Renal pelvis (tissue), 1 donor: ENCODE measurements at regions not wholly inside any gene's neighbourhood (a gene's known extent, or its start where the extent isn't known, plus 50 kb on each side); places are given as distances from the start of the nearest gene placed in this dataset.
"Not testable (repeated sequence)": the region's sequence is repeated elsewhere in the genome, so short reads cannot be mapped to it uniquely, and the experiment has no call there.

Source experiments
- DNase-seq: peaks from one replicate; pipeline ENCODE4 v3.0.0-alpha.2; 2013

DNA sequence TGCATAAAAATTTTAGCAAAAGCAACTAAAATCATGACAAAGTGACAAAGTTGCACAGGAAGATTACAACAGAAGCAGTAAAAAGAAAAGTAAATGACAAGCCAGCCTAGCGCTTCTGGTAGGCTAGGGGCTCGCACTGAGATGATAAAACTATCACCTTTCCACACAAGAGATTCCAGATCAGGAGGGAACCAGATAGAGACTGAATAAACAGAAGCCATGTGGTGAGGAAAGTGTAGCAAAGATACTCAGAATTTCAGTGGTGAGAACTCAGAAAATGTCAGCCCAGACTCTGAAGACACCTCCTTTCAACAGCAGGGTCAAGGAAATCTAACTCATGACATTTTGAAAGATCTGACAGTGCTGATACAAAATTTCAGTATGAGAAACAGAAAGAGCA, 77.4 kb upstream of the DNAJC10 start:
- DNase-seq = no peak

GRCh38 chr2:182639971-182640370, 76.1 kb upstream of the DNAJC10 start:
- no peak for DNase-seq

DNA sequence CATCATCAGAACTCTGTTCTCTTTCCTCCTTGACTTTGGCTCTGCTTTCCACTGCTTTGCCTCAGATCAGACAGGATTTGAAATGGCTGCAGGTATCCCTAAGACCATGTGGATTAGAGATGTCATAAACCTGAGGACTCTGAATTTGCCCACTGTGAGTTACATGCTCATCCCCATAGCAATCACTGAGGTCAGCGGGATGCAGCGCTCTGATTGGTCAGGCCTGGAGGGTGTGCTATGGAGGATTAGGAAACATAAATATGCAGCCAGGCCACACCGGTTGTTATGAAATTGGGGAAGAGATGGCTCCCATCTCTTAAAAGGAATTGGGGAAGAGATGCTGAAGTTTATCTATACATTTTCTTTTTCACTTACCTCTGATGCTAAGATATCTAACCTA, 73.7 kb upstream of the DNAJC10 start:
- DNase-seq = no peak

DNA sequence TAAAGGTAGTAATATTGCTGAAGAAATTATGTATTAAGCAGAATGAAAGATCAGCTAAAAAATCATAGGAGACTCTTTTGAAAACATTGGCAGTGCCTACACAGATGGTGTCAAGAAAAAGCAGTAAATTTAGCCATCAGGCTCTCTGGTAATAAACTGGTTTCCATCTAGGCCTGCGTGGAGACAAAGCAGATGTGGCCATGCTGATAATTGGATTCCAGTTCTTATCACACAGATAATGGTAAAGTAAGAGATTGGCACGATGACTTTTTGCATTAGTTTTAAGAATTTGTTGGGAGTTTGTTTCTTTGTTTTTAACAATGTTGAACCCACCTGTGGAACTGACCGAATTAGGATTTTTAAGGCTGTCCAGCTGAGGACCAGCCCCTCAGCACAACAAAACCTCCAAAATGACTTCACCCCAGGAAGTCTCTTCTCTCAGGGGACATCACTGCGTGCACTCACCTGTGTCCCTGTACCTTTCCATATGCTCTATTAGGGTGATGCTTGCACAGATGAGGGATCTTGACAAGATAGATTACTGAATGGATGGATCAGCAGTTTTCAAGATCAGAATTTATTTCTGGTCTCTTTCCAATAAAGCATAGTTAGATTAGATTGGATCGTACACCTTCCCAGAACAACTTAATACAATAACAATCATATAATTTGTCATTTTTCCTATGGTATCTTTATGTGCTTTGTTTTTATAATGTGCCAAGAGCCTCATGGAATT, 69.1 kb upstream of the DNAJC10 start:
- DNase-seq = no peak

- DNase-seq = no peak
Observed at GRCh38 chr2:182647499-182647787, 68.6 kb upstream of the DNAJC10 start.

GRCh38 chr2:182649316-182649715, 66.7 kb upstream of the DNAJC10 start:
- no peak for DNase-seq

- peak; percentile 45 for DNase-seq
Observed at GRCh38 chr2:182650704-182651103, 65.4 kb upstream of the DNAJC10 start.

DNA sequence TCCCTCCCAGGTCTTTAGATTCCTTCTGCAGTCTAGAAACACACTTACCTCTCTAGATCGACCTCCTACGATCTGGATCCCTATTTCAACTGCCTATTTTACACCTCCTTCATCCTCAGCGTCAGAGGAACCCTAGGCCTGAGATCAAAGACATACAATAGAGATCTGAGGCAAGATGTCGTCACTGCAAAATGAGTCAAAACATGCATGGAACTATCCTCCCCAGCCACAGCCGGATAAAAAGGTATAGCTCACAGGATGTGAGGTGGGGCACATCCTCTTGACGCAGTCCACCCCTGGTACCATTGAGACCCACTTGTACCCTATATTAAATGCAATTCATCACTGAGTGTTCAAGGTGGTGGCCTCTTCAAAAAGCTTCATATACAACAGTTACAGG, 63.7 kb upstream of the DNAJC10 start:
- DNase-seq = no peak

GRCh38 chr2:182655750-182656149, 60.3 kb upstream of the DNAJC10 start:
- DNase-seq = peak; percentile 15

- DNase-seq = no peak
Observed at GRCh38 chr2:182664212-182664611, 51.8 kb upstream of the DNAJC10 start.

DNA sequence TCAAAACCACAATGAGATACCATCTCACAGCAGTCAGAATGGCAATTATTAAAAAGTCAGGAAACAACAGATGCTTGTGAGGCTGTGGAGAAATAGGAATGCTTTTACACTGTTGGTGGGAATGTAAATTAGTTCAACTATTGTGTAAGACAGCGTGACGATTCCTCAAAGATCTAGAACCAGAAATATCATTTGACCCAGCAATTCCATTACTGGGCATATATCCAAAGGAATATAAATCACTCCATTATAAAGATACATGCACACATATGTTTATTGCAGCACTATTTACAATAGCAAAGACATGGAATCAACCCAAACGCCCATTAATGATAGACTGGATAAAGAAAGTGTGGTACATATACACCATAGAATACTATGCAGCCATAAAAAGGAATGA, 50.6 kb upstream of the DNAJC10 start:
- not testable (repeated sequence) for DNase-seq
